ENCODE measurements at regions not wholly inside any gene's neighbourhood (a gene's known extent, or its start where the extent isn't known, plus 50 kb on each side); places are given as distances from the start of the nearest gene placed in this dataset.

GRCh38 chr2:200028998-200029397 is 73.6 kb downstream of the MAIP1 start:
- TF ChIP-seq, protein P1, sequence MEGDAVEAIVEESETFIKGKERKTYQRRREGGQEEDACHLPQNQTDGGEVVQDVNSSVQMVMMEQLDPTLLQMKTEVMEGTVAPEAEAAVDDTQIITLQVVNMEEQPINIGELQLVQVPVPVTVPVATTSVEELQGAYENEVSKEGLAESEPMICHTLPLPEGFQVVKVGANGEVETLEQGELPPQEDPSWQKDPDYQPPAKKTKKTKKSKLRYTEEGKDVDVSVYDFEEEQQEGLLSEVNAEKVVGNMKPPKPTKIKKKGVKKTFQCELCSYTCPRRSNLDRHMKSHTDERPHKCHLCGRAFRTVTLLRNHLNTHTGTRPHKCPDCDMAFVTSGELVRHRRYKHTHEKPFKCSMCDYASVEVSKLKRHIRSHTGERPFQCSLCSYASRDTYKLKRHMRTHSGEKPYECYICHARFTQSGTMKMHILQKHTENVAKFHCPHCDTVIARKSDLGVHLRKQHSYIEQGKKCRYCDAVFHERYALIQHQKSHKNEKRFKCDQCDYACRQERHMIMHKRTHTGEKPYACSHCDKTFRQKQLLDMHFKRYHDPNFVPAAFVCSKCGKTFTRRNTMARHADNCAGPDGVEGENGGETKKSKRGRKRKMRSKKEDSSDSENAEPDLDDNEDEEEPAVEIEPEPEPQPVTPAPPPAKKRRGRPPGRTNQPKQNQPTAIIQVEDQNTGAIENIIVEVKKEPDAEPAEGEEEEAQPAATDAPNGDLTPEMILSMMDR (conservative IDR thresholded peaks at IDR 0.05; ENCODE audit: low read depth, low read length), result no peak
- TF ChIP-seq EZH2 (IDR thresholded peaks at IDR 0.05; ENCODE audit: borderline replicate concordance, low read depth, low read length, poor library complexity, severe bottlenecking), result no peak

All from A673 (cell line).